Caco-2 (cell line): ENCODE measurements at regions not wholly inside any gene's neighbourhood (a gene's known extent, or its start where the extent isn't known, plus 50 kb on each side); places are given as distances from the start of the nearest gene placed in this dataset.

ENCODE experiments used
- BruUV-seq: library from RNA; stranded (reverse); fragments of 400-500 nt; replicated peaks from 2 replicates; lab custom pipeline; 2021; lab: Mats Ljungman, UMichigan
- CTCF ChIA-PET: fragments of 300-600 bp; sonication (Branson Sonifier 250); formaldehyde crosslinking; loops from one replicate; lab custom pipeline; 2022; ENCODE audit warnings: antibody characterized with exemption; lab: Charles Lee
- POLR2A ChIA-PET: fragments of 300-600 bp; sonication (Branson Sonifier 250); formaldehyde crosslinking; loops from one replicate; lab custom pipeline; 2022; ENCODE audit warnings: antibody characterized with exemption; lab: Charles Lee
- DNase-seq, 2 experiments: peaks; one replicate each; pipeline versions ENCODE4 v3.0.0 to v3.0.0-alpha.2; 2020 to 2022
- H3K27me3 ChIP-seq: replicated peaks from 2 replicates; pipeline ENCODE4 v1.6.0; 2011; ENCODE audit warnings: low read length; ENCODE audit not compliant: control insufficient read depth, insufficient read depth
- H3K36me3 ChIP-seq: 2 replicates; pipeline ENCODE4 v1.5.1; 2011; ENCODE audit warnings: low read length; ENCODE audit not compliant: control insufficient read depth, insufficient read depth
- H3K4me1 ChIP-seq: fragments of 250-450 bp; sonication (Bioruptor Pico); 2 replicates; pipeline ENCODE4 v1.5.1; 2020; ENCODE audit warnings: mild to moderate bottlenecking
- H3K4me3 ChIP-seq: 2 replicates; pipeline ENCODE4 v1.5.1; 2011; ENCODE audit warnings: low read depth, mild to moderate bottlenecking, control low read depth, low read length
- H3K9me3 ChIP-seq: fragments of 250-450 bp; sonication (Bioruptor Pico); 2 replicates; pipeline ENCODE4 v1.5.1; 2020; ENCODE audit warnings: mild to moderate bottlenecking, moderate library complexity
- H3K27ac Mint-ChIP-seq: one replicate; pipeline ENCODE4 v1.8.0; 2022; ENCODE audit warnings: mixed read lengths; ENCODE audit not compliant: unreplicated experiment
- H3K27me3 Mint-ChIP-seq: one replicate; pipeline ENCODE4 v1.8.0; 2022; ENCODE audit warnings: mixed read lengths; ENCODE audit not compliant: insufficient read depth, unreplicated experiment
- H3K36me3 Mint-ChIP-seq: one replicate; pipeline ENCODE4 v1.8.0; 2022; ENCODE audit warnings: mild to moderate bottlenecking, mixed read lengths; ENCODE audit not compliant: insufficient read depth, unreplicated experiment
- H3K4me1 Mint-ChIP-seq: one replicate; pipeline ENCODE4 v1.8.0; 2022; ENCODE audit warnings: low read depth, mixed read lengths; ENCODE audit not compliant: unreplicated experiment
- H3K4me3 Mint-ChIP-seq: one replicate; pipeline ENCODE4 v1.8.0; 2022; ENCODE audit warnings: mild to moderate bottlenecking, moderate library complexity, mixed read lengths; ENCODE audit not compliant: unreplicated experiment
- H3K9me3 Mint-ChIP-seq: one replicate; pipeline ENCODE4 v1.8.0; 2022; ENCODE audit warnings: mixed read lengths; ENCODE audit not compliant: unreplicated experiment
- intact Hi-C: fragments of 100-400 bp; cut with micrococcal nuclease; formaldehyde crosslinking; loops from one replicate; pipeline ENCODE4 v1.10.0; 2022; ENCODE audit not compliant: unreplicated experiment
- TF ChIP-seq, protein P1 (sequence below), 2 experiments: fragments of 200-600 bp in 1 of 2; IDR thresholded peaks; 1 replicate in 1 of 2; 2 replicates in 1 of 2; pipeline versions ENCODE4 v1.5.1 to v1.8.0; 2011 to 2022; ENCODE audit warnings: antibody characterized with exemption in 1 of 2, control low read depth in 1 of 2, inconsistent platforms in 1 of 2, low read depth in 1 of 2, low read length in 1 of 2, mild to moderate bottlenecking in 1 of 2, moderate library complexity in 1 of 2; ENCODE audit not compliant: insufficient read depth in 1 of 2, severe bottlenecking in 1 of 2, unreplicated experiment in 1 of 2

DNA sequence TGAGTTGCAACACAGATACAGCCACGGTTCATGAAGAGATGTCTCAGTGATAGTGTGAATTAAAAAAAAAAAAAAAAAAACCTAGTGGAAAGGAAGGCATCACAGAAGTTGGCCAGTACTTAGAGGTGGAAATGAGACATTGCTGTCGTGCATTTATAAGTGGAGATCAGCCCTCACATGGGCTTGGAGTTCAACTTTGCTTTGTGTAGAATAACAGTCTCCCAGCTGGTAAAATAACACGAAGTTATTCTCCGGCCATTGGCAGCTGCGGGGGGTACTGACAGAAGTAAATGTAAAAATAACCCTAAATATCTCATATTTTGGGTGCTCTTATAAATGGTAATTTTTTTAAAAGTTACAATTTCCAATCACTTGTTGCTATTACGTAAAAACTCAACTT, 98.8 kb upstream of the TMEM18 start:
- H3K36me3 Mint-ChIP-seq, result no peaks in the 10 kb centered on the region
- no peaks in the 10 kb centered on the region for H3K9me3 ChIP-seq
- ChIA-PET CTCF (no interaction called here), POLR2A (no interaction called here)
- H3K27ac Mint-ChIP-seq, result no peak overlapping the region
- no peak overlapping the region for H3K4me3 ChIP-seq
- H3K4me3 Mint-ChIP-seq, result no peak overlapping the region
- intact Hi-C loops, result no loop called here
- no TSS peak for BruUV-seq
- no peaks in the 10 kb centered on the region for H3K4me1 ChIP-seq
- TF ChIP-seq, protein P1, sequence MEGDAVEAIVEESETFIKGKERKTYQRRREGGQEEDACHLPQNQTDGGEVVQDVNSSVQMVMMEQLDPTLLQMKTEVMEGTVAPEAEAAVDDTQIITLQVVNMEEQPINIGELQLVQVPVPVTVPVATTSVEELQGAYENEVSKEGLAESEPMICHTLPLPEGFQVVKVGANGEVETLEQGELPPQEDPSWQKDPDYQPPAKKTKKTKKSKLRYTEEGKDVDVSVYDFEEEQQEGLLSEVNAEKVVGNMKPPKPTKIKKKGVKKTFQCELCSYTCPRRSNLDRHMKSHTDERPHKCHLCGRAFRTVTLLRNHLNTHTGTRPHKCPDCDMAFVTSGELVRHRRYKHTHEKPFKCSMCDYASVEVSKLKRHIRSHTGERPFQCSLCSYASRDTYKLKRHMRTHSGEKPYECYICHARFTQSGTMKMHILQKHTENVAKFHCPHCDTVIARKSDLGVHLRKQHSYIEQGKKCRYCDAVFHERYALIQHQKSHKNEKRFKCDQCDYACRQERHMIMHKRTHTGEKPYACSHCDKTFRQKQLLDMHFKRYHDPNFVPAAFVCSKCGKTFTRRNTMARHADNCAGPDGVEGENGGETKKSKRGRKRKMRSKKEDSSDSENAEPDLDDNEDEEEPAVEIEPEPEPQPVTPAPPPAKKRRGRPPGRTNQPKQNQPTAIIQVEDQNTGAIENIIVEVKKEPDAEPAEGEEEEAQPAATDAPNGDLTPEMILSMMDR (IDR thresholded peaks at IDR 0.05; ENCODE audit: insufficient read depth in 1 of 2, low read depth in 1 of 2, low read length in 1 of 2, severe bottlenecking in 1 of 2, unreplicated experiment in 1 of 2), result no peak
- H3K27me3 Mint-ChIP-seq, result peaks cover 7% of the 10 kb centered on the region
- no peaks in the 10 kb centered on the region for H3K27me3 ChIP-seq
- no peak for DNase-seq
- H3K36me3 ChIP-seq, result no peaks in the 10 kb centered on the region
- no peaks in the 10 kb centered on the region for H3K9me3 Mint-ChIP-seq
- H3K4me1 Mint-ChIP-seq, result no peaks in the 10 kb centered on the region

DNA sequence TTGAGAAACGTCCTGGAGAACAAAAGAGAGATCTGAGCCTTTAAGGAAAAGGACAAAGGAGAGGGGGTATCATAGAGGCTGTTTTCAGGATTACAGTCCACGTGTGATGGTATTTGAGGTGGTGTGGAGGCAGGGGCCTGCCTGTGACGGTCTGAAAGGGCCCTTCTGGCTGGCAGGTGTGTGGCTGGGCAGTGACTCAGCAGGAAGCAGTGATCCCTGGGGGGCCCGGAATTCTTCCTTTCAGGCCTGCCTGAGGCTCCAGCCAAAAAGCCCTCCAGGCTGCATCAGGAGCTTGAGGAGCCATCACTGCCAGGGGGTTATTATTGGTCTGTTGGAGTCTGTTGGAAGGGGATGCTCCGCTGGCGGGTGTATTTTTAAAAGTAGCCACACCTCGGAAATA, 97.2 kb upstream of the TMEM18 start:
- DNase-seq, result no peak
- H3K4me3 Mint-ChIP-seq, result no peak overlapping the region
- Histone ChIP-seq H3K4me3 (no peak overlapping the region), H3K36me3 (no peaks in the 10 kb centered on the region), H3K27me3 (no peaks in the 10 kb centered on the region), H3K4me1 (no peaks in the 10 kb centered on the region), H3K9me3 (no peaks in the 10 kb centered on the region)
- no TSS peak for BruUV-seq
- POLR2A ChIA-PET, result no interaction called here
- TF ChIP-seq, protein P1 (IDR thresholded peaks at IDR 0.05; ENCODE audit: insufficient read depth in 1 of 2, low read depth in 1 of 2, low read length in 1 of 2, severe bottlenecking in 1 of 2, unreplicated experiment in 1 of 2), result no peak
- intact Hi-C loops, result no loop called here
- H3K9me3 Mint-ChIP-seq, result no peaks in the 10 kb centered on the region
- peaks cover 7% of the 10 kb centered on the region for H3K27me3 Mint-ChIP-seq
- no peaks in the 10 kb centered on the region for H3K4me1 Mint-ChIP-seq
- no peaks in the 10 kb centered on the region for H3K36me3 Mint-ChIP-seq
- CTCF ChIA-PET, result no interaction called here
- no peak overlapping the region for H3K27ac Mint-ChIP-seq

DNA sequence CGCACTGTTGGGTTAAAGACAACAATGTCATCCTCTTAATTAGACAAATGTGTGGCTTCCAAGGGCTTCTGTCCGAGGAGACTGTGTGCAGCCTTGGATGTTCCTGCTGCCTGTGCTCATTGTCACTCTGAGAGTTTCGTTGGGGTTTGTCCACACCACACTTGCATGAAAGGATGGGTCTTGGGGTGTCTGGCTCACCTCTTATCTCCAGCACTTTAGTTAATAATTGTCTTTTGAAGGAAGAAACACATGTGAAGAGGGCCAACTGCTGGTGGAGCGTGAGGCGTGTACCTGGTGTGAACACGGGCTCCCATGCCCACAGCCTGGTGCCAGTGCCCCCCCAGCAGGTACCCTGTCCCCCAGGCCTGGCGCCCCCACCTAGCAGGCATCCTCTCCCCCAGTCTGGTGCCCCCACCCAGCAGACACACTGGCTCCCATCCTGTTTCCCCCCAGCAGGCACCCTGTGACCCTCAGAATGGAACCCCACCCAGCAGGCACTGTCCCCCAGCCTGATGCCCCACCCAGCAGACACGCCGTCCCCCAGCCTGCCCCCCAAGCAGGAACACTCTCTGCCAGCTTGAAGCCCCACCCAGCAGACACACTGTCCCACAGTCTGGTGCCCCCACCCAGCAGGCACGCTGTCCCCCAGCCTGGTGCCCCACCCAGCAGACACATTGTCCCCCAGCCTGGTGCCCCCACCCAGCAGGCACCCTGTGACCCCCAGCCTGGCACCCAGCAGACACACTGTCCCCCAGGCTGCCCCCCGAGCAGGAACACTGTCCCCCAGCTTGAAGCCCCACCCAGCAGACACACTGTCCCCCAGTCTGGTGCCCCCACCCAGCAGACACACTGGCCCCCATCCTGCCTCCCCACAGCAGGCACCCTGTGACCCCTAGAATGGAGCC, 96.3 kb upstream of the TMEM18 start:
- peaks cover 7% of the 10 kb centered on the region for H3K27me3 Mint-ChIP-seq
- no peaks in the 10 kb centered on the region for H3K4me1 Mint-ChIP-seq

More for the DNA sequence above, 96.3 kb upstream of the TMEM18 start:
- no TSS peak for BruUV-seq
- TF ChIP-seq, protein P1 (IDR thresholded peaks at IDR 0.05; ENCODE audit: insufficient read depth in 1 of 2, low read depth in 1 of 2, low read length in 1 of 2, severe bottlenecking in 1 of 2, unreplicated experiment in 1 of 2), result no peak
- Mint-ChIP-seq H3K4me3 (no peak overlapping the region), H3K27ac (no peak overlapping the region), H3K9me3 (no peaks in the 10 kb centered on the region), H3K36me3 (no peaks in the 10 kb centered on the region)
- intact Hi-C loops, result no loop called here
- Histone ChIP-seq H3K4me3 (no peak overlapping the region), H3K36me3 (no peaks in the 10 kb centered on the region), H3K9me3 (no peaks in the 10 kb centered on the region), H3K4me1 (no peaks in the 10 kb centered on the region), H3K27me3 (no peaks in the 10 kb centered on the region)
- POLR2A ChIA-PET, result no interaction called here
- CTCF ChIA-PET, result no interaction called here
- no peak for DNase-seq
